HEK293 (cell line): ENCODE measurements at regions not wholly inside any gene's neighbourhood (a gene's known extent, or its start where the extent isn't known, plus 50 kb on each side); places are given as distances from the start of the nearest gene placed in this dataset.

Experiments used
- CTCF ChIA-PET: fragments of 350-600 bp; formaldehyde crosslinking; extraction: SDS; loops from one replicate; lab custom pipeline; 2021; ENCODE audit warnings: antibody characterized with exemption; lab: Yijun Ruan, JAX
- POLR2A ChIA-PET: fragments of 300-600 bp; formaldehyde crosslinking; extraction: SDS; loops from one replicate; lab custom pipeline; 2020; ENCODE audit warnings: antibody characterized with exemption, inconsistent platforms; lab: Yijun Ruan, JAX
- H3K27ac ChIP-seq: fragments of 200-500 bp; sonication (Bioruptor generic); 2 replicates; pipeline ENCODE4 v1.5.1; 2014; ENCODE audit warnings: low read depth, low read length, control low read depth, inconsistent platforms; ENCODE audit errors: extremely low read depth
- H3K36me3 ChIP-seq, 2 experiments: fragments of 200-500 bp in 1 of 2; sonication (Bioruptor generic) in 1 of 2; 1 replicate in 1 of 2; 2 replicates in 1 of 2; pipeline ENCODE4 v1.5.1; 2014 to 2017; ENCODE audit warnings: inconsistent platforms in 2 of 2, low read length in 2 of 2; ENCODE audit not compliant: control insufficient read depth in 2 of 2, insufficient read depth in 1 of 2
- H3K4me1 ChIP-seq: fragments of 200-500 bp; sonication (Bioruptor generic); 2 replicates; pipeline ENCODE4 v1.5.1; 2014; ENCODE audit warnings: mild to moderate bottlenecking, low read length, inconsistent platforms; ENCODE audit not compliant: control insufficient read depth, insufficient read depth
- H3K4me3 ChIP-seq: 2 replicates; pipeline ENCODE4 v1.5.1; 2011; ENCODE audit warnings: low read depth, mild to moderate bottlenecking, control low read depth, low read length, moderate library complexity
- H3K9me3 ChIP-seq: fragments of 200-500 bp; sonication (Bioruptor generic); 2 replicates; pipeline ENCODE4 v1.5.1; 2014; ENCODE audit warnings: low read depth, low read length, inconsistent platforms; ENCODE audit not compliant: control insufficient read depth, insufficient read depth
- SCRT2 ChIP-seq: fragments of 450-650 bp; formaldehyde crosslinking; IDR thresholded peaks from 2 replicates; pipeline ENCODE4 v1.5.1; 2016; ENCODE audit warnings: missing biosample characterization, missing genetic modification characterization
- TCF7L2 ChIP-seq: IDR thresholded peaks from 2 replicates; pipeline ENCODE4 v1.6.1; 2011; ENCODE audit warnings: low read depth, mild to moderate bottlenecking, inconsistent platforms, low read length, moderate library complexity, borderline replicate concordance
- ZBTB1 ChIP-seq: fragments of 450-650 bp; formaldehyde crosslinking; IDR thresholded peaks from 2 replicates; pipeline ENCODE4 v1.5.1; 2016; ENCODE audit warnings: missing biosample characterization, missing genetic modification characterization
- ZBTB20 ChIP-seq: fragments of 450-650 bp; formaldehyde crosslinking; IDR thresholded peaks from 2 replicates; pipeline ENCODE4 v1.5.1; 2016; ENCODE audit warnings: missing biosample characterization, missing genetic modification characterization
- ZNF114 ChIP-seq: fragments of 450-650 bp; formaldehyde crosslinking; IDR thresholded peaks from 2 replicates; pipeline ENCODE4 v1.5.0; 2017; ENCODE audit warnings: missing biosample characterization, missing genetic modification characterization
- ZNF175 ChIP-seq: fragments of 450-650 bp; formaldehyde crosslinking; IDR thresholded peaks from 2 replicates; pipeline ENCODE4 v1.5.1; 2016; ENCODE audit warnings: missing biosample characterization, missing genetic modification characterization
- ZNF2 ChIP-seq: fragments of 450-650 bp; formaldehyde crosslinking; IDR thresholded peaks from 2 replicates; pipeline ENCODE4 v1.5.1; 2016; ENCODE audit warnings: missing biosample characterization, missing genetic modification characterization
- ZNF23 ChIP-seq: fragments of 450-650 bp; formaldehyde crosslinking; IDR thresholded peaks from 2 replicates; pipeline ENCODE4 v1.5.1; 2016; ENCODE audit warnings: missing biosample characterization, missing genetic modification characterization, borderline replicate concordance
- ZNF274 ChIP-seq, 2 experiments: fragments of 200-500 bp in 1 of 2; fragments of 450-650 bp in 1 of 2; sonication (Bioruptor generic) in 1 of 2; formaldehyde crosslinking in 1 of 2; IDR thresholded peaks; 2 replicates each; pipeline versions ENCODE4 v1.5.1 to v1.6.1; 2014 to 2016; ENCODE audit warnings: borderline replicate concordance in 1 of 2, inconsistent platforms in 1 of 2, low read length in 1 of 2, missing biosample characterization in 1 of 2, missing genetic modification characterization in 1 of 2
- ZNF560 ChIP-seq: fragments of 450-650 bp; formaldehyde crosslinking; IDR thresholded peaks from 2 replicates; pipeline ENCODE4 v1.5.1; 2017; ENCODE audit warnings: missing biosample characterization, missing genetic modification characterization, borderline replicate concordance
- ZNF585B ChIP-seq: fragments of 450-650 bp; formaldehyde crosslinking; IDR thresholded peaks from 2 replicates; pipeline ENCODE4 v1.5.1; 2016; ENCODE audit warnings: missing biosample characterization, missing genetic modification characterization
- ZNF707 ChIP-seq: fragments of 450-650 bp; formaldehyde crosslinking; IDR thresholded peaks from 2 replicates; pipeline ENCODE4 v1.5.1; 2016; ENCODE audit warnings: missing biosample characterization, missing genetic modification characterization
- ZNF768 ChIP-seq: fragments of 450-650 bp; formaldehyde crosslinking; IDR thresholded peaks from 2 replicates; pipeline ENCODE4 v1.5.1; 2018; ENCODE audit warnings: missing biosample characterization, mild to moderate bottlenecking, missing genetic modification characterization
- ZSCAN23 ChIP-seq: fragments of 450-650 bp; formaldehyde crosslinking; IDR thresholded peaks from 2 replicates; pipeline ENCODE4 v1.5.1; 2016; ENCODE audit warnings: missing biosample characterization, missing genetic modification characterization
- TF ChIP-seq, protein P1 (sequence below): fragments of 450-650 bp; formaldehyde crosslinking; IDR thresholded peaks from 2 replicates; pipeline ENCODE4 v1.5.1; 2017; ENCODE audit warnings: missing biosample characterization, missing genetic modification characterization
- TF ChIP-seq, protein P2 (sequence below): fragments of 450-650 bp; formaldehyde crosslinking; IDR thresholded peaks from 2 replicates; pipeline ENCODE4 v1.5.1; 2016; ENCODE audit warnings: missing biosample characterization, missing genetic modification characterization
- TF ChIP-seq, protein P3 (sequence below): fragments of 450-650 bp; formaldehyde crosslinking; IDR thresholded peaks from 2 replicates; pipeline ENCODE4 v1.5.1; 2016; ENCODE audit warnings: missing biosample characterization, missing genetic modification characterization
- TF ChIP-seq, protein P4 (sequence below): fragments of 450-650 bp; formaldehyde crosslinking; IDR thresholded peaks from 2 replicates; pipeline ENCODE4 v1.5.1; 2017; ENCODE audit warnings: missing biosample characterization, missing genetic modification characterization
- TF ChIP-seq, protein P5 (sequence below): fragments of 450-650 bp; formaldehyde crosslinking; IDR thresholded peaks from 2 replicates; pipeline ENCODE4 v1.5.1; 2016; ENCODE audit warnings: missing biosample characterization, missing genetic modification characterization
- TF ChIP-seq, protein P6 (sequence below): fragments of 450-650 bp; formaldehyde crosslinking; IDR thresholded peaks from 2 replicates; pipeline ENCODE4 v1.5.1; 2016; ENCODE audit warnings: missing biosample characterization, missing genetic modification characterization
- TF ChIP-seq, protein P7 (sequence below): fragments of 450-650 bp; formaldehyde crosslinking; IDR thresholded peaks from 2 replicates; pipeline ENCODE4 v1.5.1; 2016; ENCODE audit warnings: missing biosample characterization, missing genetic modification characterization

DNA sequence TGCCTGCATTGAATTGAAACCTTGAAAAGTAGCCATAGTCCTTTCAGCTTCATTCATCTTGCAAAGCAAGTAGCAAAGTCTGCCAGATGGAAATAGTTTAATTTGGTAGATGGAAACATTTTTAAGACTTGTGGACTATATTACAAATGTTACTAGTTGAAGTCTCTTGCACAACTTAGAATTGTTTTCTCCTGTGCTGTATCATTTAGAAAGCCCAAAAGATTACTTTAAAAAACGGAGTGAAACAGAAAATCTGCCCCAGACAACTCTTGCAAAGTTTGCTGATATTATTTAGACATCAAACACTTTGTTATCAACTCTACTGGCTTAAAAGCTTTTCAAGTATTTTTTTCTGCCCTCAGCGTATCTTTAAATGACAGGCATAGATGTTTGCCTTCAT, 335.0 kb downstream of the RPRM start (continued):
- TF ChIP-seq, protein P1, sequence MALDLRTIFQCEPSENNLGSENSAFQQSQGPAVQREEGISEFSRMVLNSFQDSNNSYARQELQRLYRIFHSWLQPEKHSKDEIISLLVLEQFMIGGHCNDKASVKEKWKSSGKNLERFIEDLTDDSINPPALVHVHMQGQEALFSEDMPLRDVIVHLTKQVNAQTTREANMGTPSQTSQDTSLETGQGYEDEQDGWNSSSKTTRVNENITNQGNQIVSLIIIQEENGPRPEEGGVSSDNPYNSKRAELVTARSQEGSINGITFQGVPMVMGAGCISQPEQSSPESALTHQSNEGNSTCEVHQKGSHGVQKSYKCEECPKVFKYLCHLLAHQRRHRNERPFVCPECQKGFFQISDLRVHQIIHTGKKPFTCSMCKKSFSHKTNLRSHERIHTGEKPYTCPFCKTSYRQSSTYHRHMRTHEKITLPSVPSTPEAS (tag by site-specific recombination): no peak
- TF ChIP-seq ZNF2 (tag by site-specific recombination) (no peak), ZNF707 (no peak), ZNF768 (no peak)
- TF ChIP-seq, all 188 proteins: peak for 0

DNA sequence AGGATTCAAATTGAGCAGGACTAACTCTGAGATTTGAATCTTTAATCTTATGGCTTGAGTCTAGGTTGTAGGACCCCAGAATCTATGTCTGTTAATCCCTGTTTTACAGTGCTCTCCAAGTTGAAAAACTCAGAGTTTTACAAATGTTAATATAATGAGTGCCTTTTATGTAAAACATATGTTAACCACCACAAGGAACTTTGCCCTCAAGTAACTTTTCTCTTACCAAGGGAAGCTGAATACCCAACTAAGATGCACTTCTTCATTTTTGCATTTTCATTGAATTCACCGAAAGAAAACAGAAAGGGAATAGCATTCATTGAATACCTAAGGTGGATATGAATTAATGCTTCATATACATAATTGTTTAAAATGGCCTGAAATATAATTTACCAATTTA, 338.1 kb downstream of the RPRM start:
- Histone ChIP-seq H3K4me1 (no peaks in the 10 kb centered on the region), H3K9me3 (no peaks in the 10 kb centered on the region), H3K27ac (no peak overlapping the region), H3K4me3 (no peak overlapping the region), H3K36me3 (no peaks in the 10 kb centered on the region)
- ChIA-PET POLR2A (no interaction called here), CTCF (no interaction called here)
- TF ChIP-seq, protein P2, sequence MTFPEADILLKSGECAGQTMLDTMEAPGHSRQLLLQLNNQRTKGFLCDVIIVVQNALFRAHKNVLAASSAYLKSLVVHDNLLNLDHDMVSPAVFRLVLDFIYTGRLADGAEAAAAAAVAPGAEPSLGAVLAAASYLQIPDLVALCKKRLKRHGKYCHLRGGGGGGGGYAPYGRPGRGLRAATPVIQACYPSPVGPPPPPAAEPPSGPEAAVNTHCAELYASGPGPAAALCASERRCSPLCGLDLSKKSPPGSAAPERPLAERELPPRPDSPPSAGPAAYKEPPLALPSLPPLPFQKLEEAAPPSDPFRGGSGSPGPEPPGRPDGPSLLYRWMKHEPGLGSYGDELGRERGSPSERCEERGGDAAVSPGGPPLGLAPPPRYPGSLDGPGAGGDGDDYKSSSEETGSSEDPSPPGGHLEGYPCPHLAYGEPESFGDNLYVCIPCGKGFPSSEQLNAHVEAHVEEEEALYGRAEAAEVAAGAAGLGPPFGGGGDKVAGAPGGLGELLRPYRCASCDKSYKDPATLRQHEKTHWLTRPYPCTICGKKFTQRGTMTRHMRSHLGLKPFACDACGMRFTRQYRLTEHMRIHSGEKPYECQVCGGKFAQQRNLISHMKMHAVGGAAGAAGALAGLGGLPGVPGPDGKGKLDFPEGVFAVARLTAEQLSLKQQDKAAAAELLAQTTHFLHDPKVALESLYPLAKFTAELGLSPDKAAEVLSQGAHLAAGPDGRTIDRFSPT (tag by site-specific recombination): no peak
- TF ChIP-seq ZNF707 (no peak), ZBTB1 (tag by site-specific recombination) (no peak), ZNF114 (no peak), ZNF560 (tag by site-specific recombination) (no peak), ZSCAN23 (tag by site-specific recombination) (no peak), SCRT2 (tag by site-specific recombination) (no peak), ZNF175 (no peak), ZNF585B (tag by site-specific recombination) (no peak), ZNF23 (tag by site-specific recombination) (no peak), TCF7L2 (no peak), ZNF274 (IDR thresholded peaks at IDR 0.05; ENCODE audit: low read length) (no peak), ZNF274 (tag by site-specific recombination; IDR thresholded peaks at IDR 0.05; ENCODE audit: borderline replicate concordance) (no peak), ZBTB20 (tag by site-specific recombination) (no peak)
- TF ChIP-seq, protein P3, sequence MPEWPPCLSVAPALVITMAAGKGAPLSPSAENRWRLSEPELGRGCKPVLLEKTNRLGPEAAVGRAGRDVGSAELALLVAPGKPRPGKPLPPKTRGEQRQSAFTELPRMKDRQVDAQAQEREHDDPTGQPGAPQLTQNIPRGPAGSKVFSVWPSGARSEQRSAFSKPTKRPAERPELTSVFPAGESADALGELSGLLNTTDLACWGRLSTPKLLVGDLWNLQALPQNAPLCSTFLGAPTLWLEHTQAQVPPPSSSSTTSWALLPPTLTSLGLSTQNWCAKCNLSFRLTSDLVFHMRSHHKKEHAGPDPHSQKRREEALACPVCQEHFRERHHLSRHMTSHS (tag by site-specific recombination): no peak
- TF ChIP-seq, protein P4, sequence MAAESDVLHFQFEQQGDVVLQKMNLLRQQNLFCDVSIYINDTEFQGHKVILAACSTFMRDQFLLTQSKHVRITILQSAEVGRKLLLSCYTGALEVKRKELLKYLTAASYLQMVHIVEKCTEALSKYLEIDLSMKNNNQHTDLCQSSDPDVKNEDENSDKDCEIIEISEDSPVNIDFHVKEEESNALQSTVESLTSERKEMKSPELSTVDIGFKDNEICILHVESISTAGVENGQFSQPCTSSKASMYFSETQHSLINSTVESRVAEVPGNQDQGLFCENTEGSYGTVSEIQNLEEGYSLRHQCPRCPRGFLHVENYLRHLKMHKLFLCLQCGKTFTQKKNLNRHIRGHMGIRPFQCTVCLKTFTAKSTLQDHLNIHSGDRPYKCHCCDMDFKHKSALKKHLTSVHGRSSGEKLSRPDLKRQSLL: no peak
- TF ChIP-seq, protein P5, sequence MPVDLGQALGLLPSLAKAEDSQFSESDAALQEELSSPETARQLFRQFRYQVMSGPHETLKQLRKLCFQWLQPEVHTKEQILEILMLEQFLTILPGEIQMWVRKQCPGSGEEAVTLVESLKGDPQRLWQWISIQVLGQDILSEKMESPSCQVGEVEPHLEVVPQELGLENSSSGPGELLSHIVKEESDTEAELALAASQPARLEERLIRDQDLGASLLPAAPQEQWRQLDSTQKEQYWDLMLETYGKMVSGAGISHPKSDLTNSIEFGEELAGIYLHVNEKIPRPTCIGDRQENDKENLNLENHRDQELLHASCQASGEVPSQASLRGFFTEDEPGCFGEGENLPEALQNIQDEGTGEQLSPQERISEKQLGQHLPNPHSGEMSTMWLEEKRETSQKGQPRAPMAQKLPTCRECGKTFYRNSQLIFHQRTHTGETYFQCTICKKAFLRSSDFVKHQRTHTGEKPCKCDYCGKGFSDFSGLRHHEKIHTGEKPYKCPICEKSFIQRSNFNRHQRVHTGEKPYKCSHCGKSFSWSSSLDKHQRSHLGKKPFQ (tag by site-specific recombination): no peak
- TF ChIP-seq, protein P6, sequence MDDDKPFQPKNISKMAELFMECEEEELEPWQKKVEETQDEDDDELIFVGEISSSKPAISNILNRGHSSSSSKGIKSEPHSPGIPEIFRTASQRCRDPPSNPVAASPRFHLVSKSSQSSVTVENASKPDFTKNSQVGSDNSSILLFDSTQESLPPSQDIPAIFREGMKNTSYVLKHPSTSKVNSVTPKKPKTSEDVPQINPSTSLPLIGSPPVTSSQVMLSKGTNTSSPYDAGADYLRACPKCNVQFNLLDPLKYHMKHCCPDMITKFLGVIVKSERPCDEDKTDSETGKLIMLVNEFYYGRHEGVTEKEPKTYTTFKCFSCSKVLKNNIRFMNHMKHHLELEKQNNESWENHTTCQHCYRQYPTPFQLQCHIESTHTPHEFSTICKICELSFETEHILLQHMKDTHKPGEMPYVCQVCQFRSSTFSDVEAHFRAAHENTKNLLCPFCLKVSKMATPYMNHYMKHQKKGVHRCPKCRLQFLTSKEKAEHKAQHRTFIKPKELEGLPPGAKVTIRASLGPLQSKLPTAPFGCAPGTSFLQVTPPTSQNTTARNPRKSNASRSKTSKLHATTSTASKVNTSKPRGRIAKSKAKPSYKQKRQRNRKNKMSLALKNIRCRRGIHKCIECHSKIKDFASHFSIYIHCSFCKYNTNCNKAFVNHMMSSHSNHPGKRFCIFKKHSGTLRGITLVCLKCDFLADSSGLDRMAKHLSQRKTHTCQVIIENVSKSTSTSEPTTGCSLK (tag by site-specific recombination): no peak
- TF ChIP-seq, protein P7, sequence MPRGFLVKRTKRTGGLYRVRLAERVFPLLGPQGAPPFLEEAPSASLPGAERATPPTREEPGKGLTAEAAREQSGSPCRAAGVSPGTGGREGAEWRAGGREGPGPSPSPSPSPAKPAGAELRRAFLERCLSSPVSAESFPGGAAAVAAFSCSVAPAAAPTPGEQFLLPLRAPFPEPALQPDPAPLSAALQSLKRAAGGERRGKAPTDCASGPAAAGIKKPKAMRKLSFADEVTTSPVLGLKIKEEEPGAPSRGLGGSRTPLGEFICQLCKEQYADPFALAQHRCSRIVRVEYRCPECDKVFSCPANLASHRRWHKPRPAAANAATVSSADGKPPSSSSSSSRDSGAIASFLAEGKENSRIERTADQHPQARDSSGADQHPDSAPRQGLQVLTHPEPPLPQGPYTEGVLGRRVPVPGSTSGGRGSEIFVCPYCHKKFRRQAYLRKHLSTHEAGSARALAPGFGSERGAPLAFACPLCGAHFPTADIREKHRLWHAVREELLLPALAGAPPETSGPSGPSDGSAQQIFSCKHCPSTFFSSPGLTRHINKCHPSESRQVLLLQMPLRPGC: no peak
